ENCODE measurements at regions not wholly inside any gene's neighbourhood (a gene's known extent, or its start where the extent isn't known, plus 50 kb on each side); places are given as distances from the start of the nearest gene placed in this dataset.

DNA sequence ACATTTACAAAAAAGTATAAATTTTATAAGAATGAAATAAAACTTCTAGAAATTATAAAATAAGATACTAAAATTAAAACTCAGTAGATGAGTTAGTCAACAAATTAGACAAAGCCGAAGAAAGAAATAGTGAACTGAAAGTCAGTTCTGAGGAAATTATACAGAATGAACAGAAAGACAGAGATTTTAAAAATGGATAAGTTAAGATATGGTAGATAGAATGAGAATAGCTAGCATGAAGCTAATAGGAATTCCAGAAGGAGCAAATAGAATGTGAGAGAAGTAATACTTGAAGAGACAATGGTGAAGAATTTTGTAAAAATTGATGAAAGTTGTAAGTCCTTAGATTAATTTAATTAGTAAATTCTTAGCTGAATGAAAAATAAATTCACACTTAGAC, 430.4 kb upstream of the RUNX1 start:
- no peaks in the 10 kb centered on the region for H3K9me3 ChIP-seq (ENCODE audit: control insufficient read depth, insufficient read depth, low read length)
- WGBS (ENCODE audit: insufficient coverage, insufficient read length): no CpG with 5 or more reads among the region's 1 CpG
- peaks cover 2% of the 10 kb centered on the region; the same call in 1 of the 2 replicates for H3K4me1 ChIP-seq (ENCODE audit: control insufficient read depth, insufficient read depth, low read length)
- H3K4me3 ChIP-seq (ENCODE audit: low read length): no peak overlapping the region
- DNase-seq (ENCODE audit: low read depth, low spot score): no peak
- no peaks in the 10 kb centered on the region for H3K36me3 ChIP-seq (ENCODE audit: control insufficient read depth, insufficient read depth, low read length)
- no peaks in the 10 kb centered on the region for H3K27me3 ChIP-seq (ENCODE audit: control insufficient read depth, insufficient read depth, low read length)
- no peak overlapping the region for H3K27ac ChIP-seq (ENCODE audit: low read length)

- no peak overlapping the region for H3K27ac ChIP-seq (ENCODE audit: low read length)
- H3K4me1 ChIP-seq (ENCODE audit: control insufficient read depth, insufficient read depth, low read length): peaks cover 2% of the 10 kb centered on the region; the same call in 1 of the 2 replicates
- no peaks in the 10 kb centered on the region for H3K9me3 ChIP-seq (ENCODE audit: control insufficient read depth, insufficient read depth, low read length)
- no peaks in the 10 kb centered on the region for H3K27me3 ChIP-seq (ENCODE audit: control insufficient read depth, insufficient read depth, low read length)
- no peak overlapping the region for H3K4me3 ChIP-seq (ENCODE audit: low read length)
- no peaks in the 10 kb centered on the region for H3K36me3 ChIP-seq (ENCODE audit: control insufficient read depth, insufficient read depth, low read length)
- no peak for DNase-seq (ENCODE audit: low read depth, low spot score)
These were observed 430.0 kb upstream of the RUNX1 start for GRCh38 chr21:35479065-35479448.

DNA sequence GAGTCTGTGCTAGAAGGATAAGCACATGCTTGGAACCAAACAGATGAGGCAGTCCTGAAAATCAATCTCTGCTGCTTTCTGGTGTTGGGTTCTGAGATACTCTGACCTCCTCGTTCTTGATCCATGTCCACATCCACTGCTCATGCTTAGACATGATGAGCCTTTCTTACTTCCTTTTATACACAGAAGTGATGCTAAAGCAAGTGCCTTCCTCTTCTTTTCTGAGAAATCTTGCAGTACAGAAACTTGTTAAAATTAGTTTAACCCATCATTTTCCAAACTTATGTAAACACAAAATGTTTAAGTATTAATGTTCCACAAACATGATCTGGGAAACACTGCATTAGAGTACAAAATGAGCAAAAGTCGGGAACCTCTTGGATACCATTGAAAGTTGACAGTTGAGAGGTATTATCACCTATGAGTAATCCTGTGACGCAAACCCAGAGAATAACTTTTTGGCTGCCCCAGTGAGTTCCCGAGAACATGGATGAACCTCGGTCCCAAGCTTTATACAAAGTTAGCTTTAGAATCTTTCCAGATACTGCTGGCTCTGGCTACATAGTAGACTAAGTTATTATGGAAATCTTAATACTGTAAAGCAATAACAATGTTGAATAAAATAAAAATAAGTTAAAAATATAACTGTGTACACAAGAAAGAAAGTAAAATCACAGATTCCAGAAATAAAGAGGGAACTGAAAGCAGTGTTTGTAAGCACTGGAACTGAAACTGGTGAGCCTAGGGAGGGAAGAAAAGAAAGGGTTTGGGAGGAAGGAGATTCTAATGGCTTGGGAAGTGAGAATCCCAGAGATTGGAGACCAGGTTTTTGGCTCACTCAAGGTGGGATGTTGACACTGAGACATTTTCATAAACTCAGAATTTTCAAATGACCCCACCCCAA, 429.3 kb upstream of the RUNX1 start:
- DNase-seq (ENCODE audit: low read depth, low spot score): no peak
- H3K27ac ChIP-seq (ENCODE audit: low read length): no peak overlapping the region
- no peaks in the 10 kb centered on the region for H3K36me3 ChIP-seq (ENCODE audit: control insufficient read depth, insufficient read depth, low read length)
- H3K4me3 ChIP-seq (ENCODE audit: low read length): no peak overlapping the region
- no peaks in the 10 kb centered on the region for H3K27me3 ChIP-seq (ENCODE audit: control insufficient read depth, insufficient read depth, low read length)
- H3K9me3 ChIP-seq (ENCODE audit: control insufficient read depth, insufficient read depth, low read length): no peaks in the 10 kb centered on the region
- no CpG with 5 or more reads among the region's 5 CpGs for WGBS (ENCODE audit: insufficient coverage, insufficient read length)
- H3K4me1 ChIP-seq (ENCODE audit: control insufficient read depth, insufficient read depth, low read length): peaks cover 2% of the 10 kb centered on the region; the same call in 1 of the 2 replicates

- no peak for DNase-seq (ENCODE audit: low read depth, low spot score)
- H3K4me3 ChIP-seq (ENCODE audit: low read length): no peak overlapping the region
- no peaks in the 10 kb centered on the region for H3K36me3 ChIP-seq (ENCODE audit: control insufficient read depth, insufficient read depth, low read length)
- no peak overlapping the region for H3K27ac ChIP-seq (ENCODE audit: low read length)
- H3K27me3 ChIP-seq (ENCODE audit: control insufficient read depth, insufficient read depth, low read length): no peaks in the 10 kb centered on the region
- WGBS (ENCODE audit: insufficient coverage, insufficient read length): no CpG with 5 or more reads among the region's 3 CpGs
- no peaks in the 10 kb centered on the region for H3K9me3 ChIP-seq (ENCODE audit: control insufficient read depth, insufficient read depth, low read length)
- H3K4me1 ChIP-seq (ENCODE audit: control insufficient read depth, insufficient read depth, low read length): peaks cover 2% of the 10 kb centered on the region; the same call in 1 of the 2 replicates
These were observed 428.5 kb upstream of the RUNX1 start for GRCh38 chr21:35477622-35478021.

- Histone ChIP-seq H3K9me3 (ENCODE audit: control insufficient read depth, insufficient read depth, low read length) (no peaks in the 10 kb centered on the region), H3K4me1 (ENCODE audit: control insufficient read depth, insufficient read depth, low read length) (peaks cover 2% of the 10 kb centered on the region; the same call in 1 of the 2 replicates), H3K36me3 (ENCODE audit: control insufficient read depth, insufficient read depth, low read length) (no peaks in the 10 kb centered on the region), H3K27ac (ENCODE audit: low read length) (no peak overlapping the region), H3K4me3 (ENCODE audit: low read length) (no peak overlapping the region), H3K27me3 (ENCODE audit: control insufficient read depth, insufficient read depth, low read length) (no peaks in the 10 kb centered on the region)
- no peak for DNase-seq (ENCODE audit: low read depth, low spot score)
- no CpG with 5 or more reads among the region's 9 CpGs for WGBS (ENCODE audit: insufficient coverage, insufficient read length)
These were observed 427.7 kb upstream of the RUNX1 start for GRCh38 chr21:35476621-35477395.

- DNase-seq (ENCODE audit: low read depth, low spot score): no peak
- Histone ChIP-seq H3K9me3 (ENCODE audit: control insufficient read depth, insufficient read depth, low read length) (no peaks in the 10 kb centered on the region), H3K27me3 (ENCODE audit: control insufficient read depth, insufficient read depth, low read length) (no peaks in the 10 kb centered on the region), H3K27ac (ENCODE audit: low read length) (no peak overlapping the region), H3K4me3 (ENCODE audit: low read length) (no peak overlapping the region), H3K4me1 (ENCODE audit: control insufficient read depth, insufficient read depth, low read length) (peaks cover 3% of the 10 kb centered on the region), H3K36me3 (ENCODE audit: control insufficient read depth, insufficient read depth, low read length) (no peaks in the 10 kb centered on the region)
- no CpG with 5 or more reads among the region's 4 CpGs for WGBS (ENCODE audit: insufficient coverage, insufficient read length)
These were observed 426.7 kb upstream of the RUNX1 start for GRCh38 chr21:35475762-35476161.

GRCh38 chr21:35475009-35475408, 425.9 kb upstream of the RUNX1 start:
- Histone ChIP-seq H3K27ac (ENCODE audit: low read length) (no peak overlapping the region), H3K4me3 (ENCODE audit: low read length) (no peak overlapping the region), H3K36me3 (ENCODE audit: control insufficient read depth, insufficient read depth, low read length) (no peaks in the 10 kb centered on the region), H3K27me3 (ENCODE audit: control insufficient read depth, insufficient read depth, low read length) (no peaks in the 10 kb centered on the region), H3K9me3 (ENCODE audit: control insufficient read depth, insufficient read depth, low read length) (no peaks in the 10 kb centered on the region), H3K4me1 (ENCODE audit: control insufficient read depth, insufficient read depth, low read length) (peaks cover 3% of the 10 kb centered on the region)
- DNase-seq (ENCODE audit: low read depth, low spot score): no peak

- Histone ChIP-seq H3K27ac (ENCODE audit: low read length) (no peak overlapping the region), H3K4me3 (ENCODE audit: low read length) (no peak overlapping the region), H3K27me3 (ENCODE audit: control insufficient read depth, insufficient read depth, low read length) (no peaks in the 10 kb centered on the region), H3K9me3 (ENCODE audit: control insufficient read depth, insufficient read depth, low read length) (no peaks in the 10 kb centered on the region), H3K4me1 (ENCODE audit: control insufficient read depth, insufficient read depth, low read length) (peaks cover 3% of the 10 kb centered on the region), H3K36me3 (ENCODE audit: control insufficient read depth, insufficient read depth, low read length) (no peaks in the 10 kb centered on the region)
- no CpG with 5 or more reads among the region's 1 CpG for WGBS (ENCODE audit: insufficient coverage, insufficient read length)
- DNase-seq (ENCODE audit: low read depth, low spot score): no peak
These were observed 424.4 kb upstream of the RUNX1 start for GRCh38 chr21:35473496-35473895.

GRCh38 chr21:35470522-35470921, 421.4 kb upstream of the RUNX1 start:
- DNase-seq (ENCODE audit: low read depth, low spot score): peak; percentile 13
- no CpG with 5 or more reads among the region's 5 CpGs for WGBS (ENCODE audit: insufficient coverage, insufficient read length)
- Histone ChIP-seq H3K4me1 (ENCODE audit: control insufficient read depth, insufficient read depth, low read length) (peaks cover 3% of the 10 kb centered on the region), H3K27ac (ENCODE audit: low read length) (no peak overlapping the region), H3K9me3 (ENCODE audit: control insufficient read depth, insufficient read depth, low read length) (no peaks in the 10 kb centered on the region), H3K4me3 (ENCODE audit: low read length) (no peak overlapping the region), H3K27me3 (ENCODE audit: control insufficient read depth, insufficient read depth, low read length) (no peaks in the 10 kb centered on the region), H3K36me3 (ENCODE audit: control insufficient read depth, insufficient read depth, low read length) (no peaks in the 10 kb centered on the region)

- Histone ChIP-seq H3K27me3 (ENCODE audit: control insufficient read depth, insufficient read depth, low read length) (no peaks in the 10 kb centered on the region), H3K4me3 (ENCODE audit: low read length) (no peak overlapping the region), H3K27ac (ENCODE audit: low read length) (no peak overlapping the region), H3K36me3 (ENCODE audit: control insufficient read depth, insufficient read depth, low read length) (no peaks in the 10 kb centered on the region), H3K4me1 (ENCODE audit: control insufficient read depth, insufficient read depth, low read length) (peaks cover 2% of the 10 kb centered on the region; the same call in 1 of the 2 replicates), H3K9me3 (ENCODE audit: control insufficient read depth, insufficient read depth, low read length) (no peaks in the 10 kb centered on the region)
- WGBS (ENCODE audit: insufficient coverage, insufficient read length): no CpG with 5 or more reads among the region's 1 CpG
- no peak for DNase-seq (ENCODE audit: low read depth, low spot score)
These were observed 420.4 kb upstream of the RUNX1 start for GRCh38 chr21:35469498-35469897.

Data from iPS DF 6.9 (cell line).